Natural killer cell (primary cell): ENCODE measurements at regions not wholly inside any gene's neighbourhood (a gene's known extent, or its start where the extent isn't known, plus 50 kb on each side); places are given as distances from the start of the nearest gene placed in this dataset.

Experiments used
- ATAC-seq, 3 donors: fragments of 150-1000 bp in 2 of 3; fragments of 200-7000 bp in 1 of 3; cut with Tn5 transposase; 1 replicate in 1 of 3; 2 replicates in 2 of 3; pipeline ENCODE4 v1.10.0; 2021; ENCODE audit warnings: mild to moderate bottlenecking in 2 of 3, moderate library complexity in 2 of 3
- DNase-seq, 2 donors: peaks; one replicate each; pipeline versions ENCODE4 v3.0.0 to v3.0.0-alpha.2; 2013 to 2021; ENCODE audit warnings: mixed read lengths in 1 of 2
- H3K27ac ChIP-seq: one replicate; pipeline ENCODE4 v1.5.1; 2013; ENCODE audit warnings: mild to moderate bottlenecking, low read length
- H3K27me3 ChIP-seq: one replicate; pipeline ENCODE4 v1.6.1; 2013; ENCODE audit warnings: low read length; ENCODE audit not compliant: control insufficient read depth, insufficient read depth
- H3K36me3 ChIP-seq: one replicate; pipeline ENCODE4 v1.6.1; 2013; ENCODE audit warnings: low read length; ENCODE audit not compliant: control insufficient read depth, insufficient read depth
- H3K4me1 ChIP-seq: one replicate; pipeline ENCODE4 v1.6.1; 2013; ENCODE audit warnings: low read length; ENCODE audit not compliant: control insufficient read depth, insufficient read depth
- H3K4me3 ChIP-seq: one replicate; pipeline ENCODE4 v1.5.1; 2013; ENCODE audit warnings: low read length
- H3K9me3 ChIP-seq: one replicate; pipeline ENCODE4 v1.6.1; 2013; ENCODE audit warnings: low read length; ENCODE audit not compliant: control insufficient read depth, insufficient read depth
- H3K27ac Mint-ChIP-seq, 2 donors: one replicate each; pipeline ENCODE4 v1.8.0; 2022; ENCODE audit warnings: mild to moderate bottlenecking in 2 of 2, mixed read lengths in 2 of 2, moderate library complexity in 1 of 2
- H3K27me3 Mint-ChIP-seq, 2 donors: one replicate each; pipeline ENCODE4 v1.8.0; 2022; ENCODE audit warnings: low read depth in 2 of 2, mixed read lengths in 2 of 2
- H3K36me3 Mint-ChIP-seq: one replicate; pipeline ENCODE4 v1.8.0; 2022; ENCODE audit warnings: mixed read lengths
- H3K4me1 Mint-ChIP-seq, 2 donors: one replicate each; pipeline ENCODE4 v1.8.0; 2022; ENCODE audit warnings: mixed read lengths in 2 of 2
- H3K4me3 Mint-ChIP-seq: one replicate; pipeline ENCODE4 v1.8.0; 2022; ENCODE audit warnings: mild to moderate bottlenecking, moderate library complexity, mixed read lengths
- H3K9me3 Mint-ChIP-seq, 2 donors: one replicate each; pipeline ENCODE4 v1.8.0; 2022; ENCODE audit warnings: mixed read lengths in 2 of 2
- CTCF ChIP-seq: fragments of 200-600 bp; IDR thresholded peaks from one replicate; pipeline ENCODE4 v1.8.0; 2022; ENCODE audit warnings: antibody characterized with exemption
- WGBS: methylation state at CpG from one replicate; pipeline ENCODE4 v1.1.7; 2013; ENCODE audit warnings: missing lambda C conversion rate; ENCODE audit not compliant: insufficient coverage; 5-methylcytosine and 5-hydroxymethylcytosine counted together
- intact Hi-C: fragments of 100-400 bp; cut with micrococcal nuclease; formaldehyde crosslinking; loops from one replicate; pipeline ENCODE4 v1.14.2; 2022

GRCh38 chr1:83086346-83086745, 912.6 kb downstream of the TTLL7 start:
- whole genome bisulfite sequencing = 80% methylated on average over 2 of the region's 2 CpGs
- intact Hi-C loops = no loop called here

GRCh38 chr1:83083589-83084224, 915.2 kb downstream of the TTLL7 start:
- no peaks in the 10 kb centered on the region for H3K36me3 ChIP-seq
- intact Hi-C loops = no loop called here
- H3K27ac Mint-ChIP-seq = no peak overlapping the region
- H3K4me3 Mint-ChIP-seq = no peak overlapping the region
- ATAC-seq (no peak), DNase-seq (no peak)
- no peak overlapping the region for H3K4me3 ChIP-seq
- no peaks in the 10 kb centered on the region for H3K4me1 Mint-ChIP-seq
- no peaks in the 10 kb centered on the region for H3K36me3 Mint-ChIP-seq
- no peaks in the 10 kb centered on the region for H3K27me3 Mint-ChIP-seq
- H3K27me3 ChIP-seq = no peaks in the 10 kb centered on the region
- H3K4me1 ChIP-seq = no peaks in the 10 kb centered on the region
- WGBS = 100% methylated on average over 1 of the region's 2 CpGs
- peaks cover 10 to 18% of the 10 kb centered on the region in 2 donors for H3K9me3 Mint-ChIP-seq
- no peak overlapping the region for H3K27ac ChIP-seq
- H3K9me3 ChIP-seq = no peaks in the 10 kb centered on the region
- TF ChIP-seq CTCF = no peak

More at GRCh38 chr1:83086346-83086745, 912.6 kb downstream of the TTLL7 start:
- no peaks in the 10 kb centered on the region for H3K4me1 Mint-ChIP-seq
- ATAC-seq (no peak), DNase-seq (no peak)
- no peak for TF ChIP-seq CTCF
- peaks cover 3 to 6% of the 10 kb centered on the region in 2 donors for H3K9me3 Mint-ChIP-seq
- H3K9me3 ChIP-seq = no peaks in the 10 kb centered on the region
- H3K27me3 Mint-ChIP-seq = no peaks in the 10 kb centered on the region
- no peaks in the 10 kb centered on the region for H3K36me3 Mint-ChIP-seq
- no peak overlapping the region for H3K4me3 ChIP-seq
- no peak overlapping the region for H3K4me3 Mint-ChIP-seq
- no peaks in the 10 kb centered on the region for H3K27me3 ChIP-seq
- no peak overlapping the region for H3K27ac ChIP-seq
- no peak overlapping the region for H3K27ac Mint-ChIP-seq
- H3K4me1 ChIP-seq = no peaks in the 10 kb centered on the region
- no peaks in the 10 kb centered on the region for H3K36me3 ChIP-seq

- Mint-ChIP-seq H3K9me3 (peaks cover 21 to 22% of the 10 kb centered on the region in 2 donors), H3K27me3 (no peaks in the 10 kb centered on the region), H3K36me3 (no peaks in the 10 kb centered on the region), H3K27ac (no peak overlapping the region), H3K4me3 (no peak overlapping the region), H3K4me1 (no peaks in the 10 kb centered on the region)
- Histone ChIP-seq H3K4me3 (no peak overlapping the region), H3K27me3 (no peaks in the 10 kb centered on the region), H3K4me1 (no peaks in the 10 kb centered on the region), H3K36me3 (no peaks in the 10 kb centered on the region), H3K27ac (no peak overlapping the region), H3K9me3 (no peaks in the 10 kb centered on the region)
- no peak for TF ChIP-seq CTCF
- 92% methylated on average over 1 of the region's 2 CpGs for WGBS
- DNase-seq (no peak), ATAC-seq (no peak)
- intact Hi-C loops = no loop called here
Observed at GRCh38 chr1:83077411-83077810, 921.5 kb downstream of the TTLL7 start.

- H3K4me3 Mint-ChIP-seq = no peak overlapping the region
- Histone ChIP-seq H3K36me3 (no peaks in the 10 kb centered on the region), H3K27me3 (no peaks in the 10 kb centered on the region), H3K27ac (no peak overlapping the region), H3K9me3 (no peaks in the 10 kb centered on the region), H3K4me3 (no peak overlapping the region), H3K4me1 (no peaks in the 10 kb centered on the region)
- no peak overlapping the region for H3K27ac Mint-ChIP-seq
- no peak for TF ChIP-seq CTCF
- no peaks in the 10 kb centered on the region for H3K4me1 Mint-ChIP-seq
- no peak for DNase-seq
- ATAC-seq = no peak
- H3K9me3 Mint-ChIP-seq = peaks cover 9 to 19% of the 10 kb centered on the region in 2 donors
- intact Hi-C loops = no loop called here
- no peaks in the 10 kb centered on the region for H3K27me3 Mint-ChIP-seq
- WGBS = no CpG with 5 or more reads among the region's 1 CpG
- H3K36me3 Mint-ChIP-seq = no peaks in the 10 kb centered on the region
Observed at GRCh38 chr1:83075107-83075506, 923.8 kb downstream of the TTLL7 start.
